ENCODE measurements at regions not wholly inside any gene's neighbourhood (a gene's known extent, or its start where the extent isn't known, plus 50 kb on each side); places are given as distances from the start of the nearest gene placed in this dataset.

- TF ChIP-seq CTCF (IDR thresholded peaks at IDR 0.05), result no peak
- no peak for TF ChIP-seq EZH2 (IDR thresholded peaks at IDR 0.05; ENCODE audit: borderline replicate concordance, insufficient read depth, low read depth, low read length, poor library complexity, severe bottlenecking)
- Histone ChIP-seq H3K27me3 (replicated peaks in 1 of 4; ENCODE audit: control extremely low read depth in 1 of 4, control insufficient read depth in 3 of 4, insufficient read depth in 4 of 4, low read length in 3 of 4) (no peaks in the 10 kb centered on the region), H3K4me3 (ENCODE audit: control extremely low read depth in 1 of 5, extremely low read depth in 1 of 5, insufficient read depth in 1 of 5, low read depth in 2 of 5, low read length in 4 of 5) (no peak overlapping the region), H3K9ac (ENCODE audit: low read length) (no peak overlapping the region), H3K4me1 (ENCODE audit: control insufficient read depth in 2 of 2, insufficient read depth in 2 of 2, low read length in 2 of 2) (no peaks in the 10 kb centered on the region), H3K9me3 (ENCODE audit: control extremely low read depth in 1 of 3, control insufficient read depth in 2 of 3, insufficient read depth in 1 of 3, low read length in 2 of 3) (peaks cover 0 to 2% (median 0%) of the 10 kb centered on the region in 3 donors), H3K4me2 (replicated peaks; ENCODE audit: low read depth, low read length, poor library complexity, severe bottlenecking) (no peak overlapping the region), H3K27ac (ENCODE audit: low read length in 2 of 2) (no peak overlapping the region), H3K79me2 (ENCODE audit: control insufficient read depth, insufficient read depth, low read length) (no peaks in the 10 kb centered on the region), H4K20me1 (ENCODE audit: control insufficient read depth, insufficient read depth, low read length, poor library complexity, severe bottlenecking) (no peaks in the 10 kb centered on the region), H3K36me3 (replicated peaks in 1 of 2; ENCODE audit: control extremely low read depth in 1 of 2, control insufficient read depth in 1 of 2, extremely low read depth in 1 of 2, insufficient read depth in 2 of 2, low read length in 1 of 2) (no peaks in the 10 kb centered on the region), H2AFZ (ENCODE audit: insufficient read depth, low read depth, low read length, poor library complexity, severe bottlenecking) (no peak overlapping the region)
- ChIA-PET CTCF (no interaction called here), POLR2A (no interaction called here)
- Mint-ChIP-seq H3K4me1 (no peaks in the 10 kb centered on the region), H3K9me3 (ENCODE audit: insufficient read depth) (peaks cover 6% of the 10 kb centered on the region), H3K27ac (no peak overlapping the region), H3K27me3 (peaks cover 9% of the 10 kb centered on the region), H3K4me3 (no peak overlapping the region)
- DNase-seq (no peak), ATAC-seq (ENCODE audit: low read depth) (no peak)
- intact Hi-C loops (cut with micrococcal nuclease), result no loop called here
- WGBS (ENCODE audit: insufficient coverage), result 100% methylated on average over 2 of the region's 4 CpGs
These were observed 394.3 kb downstream of the CMPK2 start for GRCh38 chr2:6471419-6471818.

- Histone ChIP-seq H3K4me1 (ENCODE audit: control insufficient read depth in 2 of 2, insufficient read depth in 2 of 2, low read length in 2 of 2) (no peaks in the 10 kb centered on the region), H3K36me3 (replicated peaks in 1 of 2; ENCODE audit: control extremely low read depth in 1 of 2, control insufficient read depth in 1 of 2, extremely low read depth in 1 of 2, insufficient read depth in 2 of 2, low read length in 1 of 2) (no peaks in the 10 kb centered on the region), H3K9me3 (ENCODE audit: control extremely low read depth in 1 of 3, control insufficient read depth in 2 of 3, insufficient read depth in 1 of 3, low read length in 2 of 3) (no peaks in the 10 kb centered on the region), H2AFZ (ENCODE audit: insufficient read depth, low read depth, low read length, poor library complexity, severe bottlenecking) (no peak overlapping the region), H3K79me2 (ENCODE audit: control insufficient read depth, insufficient read depth, low read length) (no peaks in the 10 kb centered on the region), H3K4me2 (replicated peaks; ENCODE audit: low read depth, low read length, poor library complexity, severe bottlenecking) (no peak overlapping the region), H3K27ac (ENCODE audit: low read length in 2 of 2) (no peak overlapping the region), H3K9ac (ENCODE audit: low read length) (no peak overlapping the region), H3K4me3 (ENCODE audit: control extremely low read depth in 1 of 5, extremely low read depth in 1 of 5, insufficient read depth in 1 of 5, low read depth in 2 of 5, low read length in 4 of 5) (no peak overlapping the region), H4K20me1 (ENCODE audit: control insufficient read depth, insufficient read depth, low read length, poor library complexity, severe bottlenecking) (no peaks in the 10 kb centered on the region), H3K27me3 (replicated peaks in 1 of 4; ENCODE audit: control extremely low read depth in 1 of 4, control insufficient read depth in 3 of 4, insufficient read depth in 4 of 4, low read length in 3 of 4) (no peaks in the 10 kb centered on the region)
- TF ChIP-seq EZH2 (IDR thresholded peaks at IDR 0.05; ENCODE audit: borderline replicate concordance, insufficient read depth, low read depth, low read length, poor library complexity, severe bottlenecking) (no peak), CTCF (IDR thresholded peaks at IDR 0.05) (no peak)
- WGBS (ENCODE audit: insufficient coverage), result no CpG with 5 or more reads among the region's 4 CpGs
- Mint-ChIP-seq H3K27ac (no peak overlapping the region), H3K4me3 (no peak overlapping the region), H3K4me1 (no peaks in the 10 kb centered on the region), H3K27me3 (peaks cover 9% of the 10 kb centered on the region), H3K9me3 (ENCODE audit: insufficient read depth) (peaks cover 4% of the 10 kb centered on the region)
- ChIA-PET POLR2A (no interaction called here), CTCF (no interaction called here)
- no peak for DNase-seq
- no peak for ATAC-seq (ENCODE audit: low read depth)
- intact Hi-C loops (cut with micrococcal nuclease), result no loop called here
These were observed 391.3 kb downstream of the CMPK2 start for GRCh38 chr2:6474161-6475140.

Data from B cell (primary cell).